ENCODE measurements at regions not wholly inside any gene's neighbourhood (a gene's known extent, or its start where the extent isn't known, plus 50 kb on each side); places are given as distances from the start of the nearest gene placed in this dataset.

- TF ChIP-seq, protein P1, sequence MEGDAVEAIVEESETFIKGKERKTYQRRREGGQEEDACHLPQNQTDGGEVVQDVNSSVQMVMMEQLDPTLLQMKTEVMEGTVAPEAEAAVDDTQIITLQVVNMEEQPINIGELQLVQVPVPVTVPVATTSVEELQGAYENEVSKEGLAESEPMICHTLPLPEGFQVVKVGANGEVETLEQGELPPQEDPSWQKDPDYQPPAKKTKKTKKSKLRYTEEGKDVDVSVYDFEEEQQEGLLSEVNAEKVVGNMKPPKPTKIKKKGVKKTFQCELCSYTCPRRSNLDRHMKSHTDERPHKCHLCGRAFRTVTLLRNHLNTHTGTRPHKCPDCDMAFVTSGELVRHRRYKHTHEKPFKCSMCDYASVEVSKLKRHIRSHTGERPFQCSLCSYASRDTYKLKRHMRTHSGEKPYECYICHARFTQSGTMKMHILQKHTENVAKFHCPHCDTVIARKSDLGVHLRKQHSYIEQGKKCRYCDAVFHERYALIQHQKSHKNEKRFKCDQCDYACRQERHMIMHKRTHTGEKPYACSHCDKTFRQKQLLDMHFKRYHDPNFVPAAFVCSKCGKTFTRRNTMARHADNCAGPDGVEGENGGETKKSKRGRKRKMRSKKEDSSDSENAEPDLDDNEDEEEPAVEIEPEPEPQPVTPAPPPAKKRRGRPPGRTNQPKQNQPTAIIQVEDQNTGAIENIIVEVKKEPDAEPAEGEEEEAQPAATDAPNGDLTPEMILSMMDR (IDR thresholded peaks at IDR 0.05) = no peak
- TF ChIP-seq POLR2AphosphoS5 (IDR thresholded peaks at IDR 0.05) (no peak), POLR2A (IDR thresholded peaks at IDR 0.05; ENCODE audit: low read depth) (no peak)
Observed at GRCh38 chr3:25284249-25284648, 143.8 kb upstream of the RARB start.

Data from esophagus muscularis mucosa (tissue), 3 donors.